K562 (cell line): ENCODE measurements at regions not wholly inside any gene's neighbourhood (a gene's known extent, or its start where the extent isn't known, plus 50 kb on each side); places are given as distances from the start of the nearest gene placed in this dataset.

ENCODE experiments used
- YY1 ChIP-seq, 3 experiments: IDR thresholded peaks; 2 replicates each; pipeline ENCODE4 v1.6.1; 2011; ENCODE audit warnings: low read length in 2 of 3, mild to moderate bottlenecking in 2 of 3, moderate library complexity in 2 of 3, borderline replicate concordance in 1 of 3, control low read depth in 1 of 3, low read depth in 1 of 3; ENCODE audit not compliant: insufficient read depth in 3 of 3, insufficient replicate concordance in 2 of 3, control insufficient read depth in 1 of 3, insufficient read length in 1 of 3; ENCODE audit errors: extremely low read depth in 1 of 3
- TF ChIP-seq, protein P1 (sequence below), 3 experiments: IDR thresholded peaks in 2 of 3; conservative IDR thresholded peaks in 1 of 3; 2 replicates each; pipeline ENCODE4 v1.5.1; 2011 to 2012; ENCODE audit warnings: low read length in 3 of 3, mild to moderate bottlenecking in 3 of 3, control low read depth in 2 of 3, improper control_type of control experiment in 1 of 3, inconsistent platforms in 1 of 3, low read depth in 1 of 3, mixed read lengths in 1 of 3, moderate library complexity in 1 of 3; ENCODE audit not compliant: insufficient read depth in 2 of 3

DNA sequence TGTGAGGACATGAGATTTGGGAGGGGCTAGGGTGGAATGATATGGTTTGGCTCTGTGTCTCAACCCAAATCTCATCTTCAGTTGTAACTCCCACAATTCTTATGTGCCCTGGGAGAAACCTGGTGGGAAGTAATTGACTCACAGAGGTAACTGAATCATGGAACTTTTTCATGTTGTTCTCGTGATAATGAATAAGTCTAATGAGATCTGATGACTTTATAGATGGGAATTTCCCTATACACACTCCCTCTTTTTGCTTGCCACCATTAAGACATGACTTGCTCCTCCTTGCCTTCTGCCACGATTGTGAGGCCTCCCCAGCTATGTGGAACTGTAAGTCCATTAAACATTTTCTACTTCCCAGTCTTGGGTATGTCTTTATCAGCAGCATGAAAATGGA is 253.2 kb upstream of the GK2 start:
- TF ChIP-seq, protein P1, sequence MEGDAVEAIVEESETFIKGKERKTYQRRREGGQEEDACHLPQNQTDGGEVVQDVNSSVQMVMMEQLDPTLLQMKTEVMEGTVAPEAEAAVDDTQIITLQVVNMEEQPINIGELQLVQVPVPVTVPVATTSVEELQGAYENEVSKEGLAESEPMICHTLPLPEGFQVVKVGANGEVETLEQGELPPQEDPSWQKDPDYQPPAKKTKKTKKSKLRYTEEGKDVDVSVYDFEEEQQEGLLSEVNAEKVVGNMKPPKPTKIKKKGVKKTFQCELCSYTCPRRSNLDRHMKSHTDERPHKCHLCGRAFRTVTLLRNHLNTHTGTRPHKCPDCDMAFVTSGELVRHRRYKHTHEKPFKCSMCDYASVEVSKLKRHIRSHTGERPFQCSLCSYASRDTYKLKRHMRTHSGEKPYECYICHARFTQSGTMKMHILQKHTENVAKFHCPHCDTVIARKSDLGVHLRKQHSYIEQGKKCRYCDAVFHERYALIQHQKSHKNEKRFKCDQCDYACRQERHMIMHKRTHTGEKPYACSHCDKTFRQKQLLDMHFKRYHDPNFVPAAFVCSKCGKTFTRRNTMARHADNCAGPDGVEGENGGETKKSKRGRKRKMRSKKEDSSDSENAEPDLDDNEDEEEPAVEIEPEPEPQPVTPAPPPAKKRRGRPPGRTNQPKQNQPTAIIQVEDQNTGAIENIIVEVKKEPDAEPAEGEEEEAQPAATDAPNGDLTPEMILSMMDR (IDR thresholded peaks at IDR 0.05 in 2 of 3, conservative IDR thresholded peaks at IDR 0.05 in 1 of 3; ENCODE audit: insufficient read depth in 2 of 3, low read depth in 1 of 3, low read length in 3 of 3) = no peak
- TF ChIP-seq YY1 (IDR thresholded peaks at IDR 0.05; ENCODE audit: borderline replicate concordance in 1 of 3, control insufficient read depth in 1 of 3, extremely low read depth in 1 of 3, insufficient read depth in 3 of 3, insufficient read length in 1 of 3, insufficient replicate concordance in 2 of 3, low read depth in 1 of 3, low read length in 2 of 3) = no peak
